HFF-Myc (cell line): ENCODE measurements at regions not wholly inside any gene's neighbourhood (a gene's known extent, or its start where the extent isn't known, plus 50 kb on each side); places are given as distances from the start of the nearest gene placed in this dataset.

Source experiments
- DNase-seq: peaks from one replicate; pipeline ENCODE4 v3.0.0-alpha.2; 2011; ENCODE audit warnings: low read depth; ENCODE audit errors: extremely low read depth
- H3K4me3 ChIP-seq: replicated peaks from 2 replicates; pipeline ENCODE4 v1.5.1; 2011; ENCODE audit warnings: low read depth, mild to moderate bottlenecking, control low read depth, low read length
- CTCF ChIP-seq: IDR thresholded peaks from 2 replicates; pipeline ENCODE4 v1.5.1; 2012; ENCODE audit warnings: mild to moderate bottlenecking, low read depth, low read length, control low read depth; ENCODE audit errors: missing control alignments

- no peak for DNase-seq
- H3K4me3 ChIP-seq = no peak overlapping the region
- TF ChIP-seq CTCF = no peak
These were observed 197.0 kb downstream of the MZT1 start for GRCh38 chr13:72530471-72530870.

GRCh38 chr13:72527333-72527732, 200.1 kb downstream of the MZT1 start:
- TF ChIP-seq CTCF = no peak
- no peak overlapping the region for H3K4me3 ChIP-seq
- DNase-seq = no peak

- TF ChIP-seq CTCF = no peak
- DNase-seq = no peak
- no peak overlapping the region for H3K4me3 ChIP-seq
These were observed 203.8 kb downstream of the MZT1 start for GRCh38 chr13:72523593-72523992.

GRCh38 chr13:72523049-72523448, 204.4 kb downstream of the MZT1 start:
- H3K4me3 ChIP-seq = no peak overlapping the region
- TF ChIP-seq CTCF = no peak
- no peak for DNase-seq

GRCh38 chr13:72521940-72522661, 205.3 kb downstream of the MZT1 start:
- no peak overlapping the region for H3K4me3 ChIP-seq
- no peak for DNase-seq
- no peak for TF ChIP-seq CTCF

- DNase-seq = no peak
- H3K4me3 ChIP-seq = no peak overlapping the region
- no peak for TF ChIP-seq CTCF
These were observed 213.3 kb downstream of the MZT1 start for GRCh38 chr13:72514146-72514545.

GRCh38 chr13:72508392-72508791, 219.0 kb downstream of the MZT1 start:
- TF ChIP-seq CTCF = no peak
- no peak for DNase-seq
- H3K4me3 ChIP-seq = no peak overlapping the region
